NB4 (cell line): ENCODE measurements at regions not wholly inside any gene's neighbourhood (a gene's known extent, or its start where the extent isn't known, plus 50 kb on each side); places are given as distances from the start of the nearest gene placed in this dataset.

Experiments used
- DNase-seq: peaks from one replicate; pipeline ENCODE4 v3.0.0; 2010; ENCODE audit warnings: low read depth
- H3K4me3 ChIP-seq: one replicate; pipeline ENCODE4 v1.5.1; 2011; ENCODE audit warnings: mild to moderate bottlenecking, low read depth, low read length, moderate library complexity
- MYC ChIP-seq: IDR thresholded peaks from 2 replicates; pipeline ENCODE4 v1.6.1; 2011; ENCODE audit warnings: low read depth, low read length
- POLR2A ChIP-seq: IDR thresholded peaks from 2 replicates; pipeline ENCODE4 v1.6.1; 2011; ENCODE audit warnings: mild to moderate bottlenecking; ENCODE audit not compliant: insufficient read length; ENCODE audit errors: extremely low read depth
- TF ChIP-seq, protein P1 (sequence below): IDR thresholded peaks from one replicate; pipeline ENCODE4 v1.5.1; 2012; ENCODE audit warnings: low read depth, low read length
- TF ChIP-seq, protein P2 (sequence below): IDR thresholded peaks from 2 replicates; pipeline ENCODE4 v1.6.1; 2011; ENCODE audit warnings: low read depth, low read length

DNA sequence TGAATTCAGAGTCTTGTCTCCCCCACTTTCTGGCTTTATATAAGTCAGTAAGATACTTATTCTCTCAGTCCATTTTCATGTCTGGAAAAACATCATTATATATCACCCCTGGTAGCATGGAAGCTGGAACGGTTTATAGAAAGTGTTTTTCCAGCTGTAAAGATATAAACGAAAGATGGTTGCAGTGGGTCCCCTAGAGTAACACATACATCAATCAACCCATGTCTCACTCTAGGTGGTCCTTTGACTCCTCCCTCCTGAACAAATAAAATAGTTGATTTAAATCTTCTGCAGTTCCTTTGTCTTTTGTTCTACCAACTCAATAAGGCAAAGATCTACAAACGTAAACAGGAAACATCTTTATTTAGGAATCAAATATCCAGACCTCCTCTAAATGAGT is 1306.1 kb upstream of the TENM3 start:
- TF ChIP-seq, protein P1, sequence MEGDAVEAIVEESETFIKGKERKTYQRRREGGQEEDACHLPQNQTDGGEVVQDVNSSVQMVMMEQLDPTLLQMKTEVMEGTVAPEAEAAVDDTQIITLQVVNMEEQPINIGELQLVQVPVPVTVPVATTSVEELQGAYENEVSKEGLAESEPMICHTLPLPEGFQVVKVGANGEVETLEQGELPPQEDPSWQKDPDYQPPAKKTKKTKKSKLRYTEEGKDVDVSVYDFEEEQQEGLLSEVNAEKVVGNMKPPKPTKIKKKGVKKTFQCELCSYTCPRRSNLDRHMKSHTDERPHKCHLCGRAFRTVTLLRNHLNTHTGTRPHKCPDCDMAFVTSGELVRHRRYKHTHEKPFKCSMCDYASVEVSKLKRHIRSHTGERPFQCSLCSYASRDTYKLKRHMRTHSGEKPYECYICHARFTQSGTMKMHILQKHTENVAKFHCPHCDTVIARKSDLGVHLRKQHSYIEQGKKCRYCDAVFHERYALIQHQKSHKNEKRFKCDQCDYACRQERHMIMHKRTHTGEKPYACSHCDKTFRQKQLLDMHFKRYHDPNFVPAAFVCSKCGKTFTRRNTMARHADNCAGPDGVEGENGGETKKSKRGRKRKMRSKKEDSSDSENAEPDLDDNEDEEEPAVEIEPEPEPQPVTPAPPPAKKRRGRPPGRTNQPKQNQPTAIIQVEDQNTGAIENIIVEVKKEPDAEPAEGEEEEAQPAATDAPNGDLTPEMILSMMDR: no peak
- no peak for TF ChIP-seq MYC
- no peak for TF ChIP-seq POLR2A
- TF ChIP-seq, protein P2, sequence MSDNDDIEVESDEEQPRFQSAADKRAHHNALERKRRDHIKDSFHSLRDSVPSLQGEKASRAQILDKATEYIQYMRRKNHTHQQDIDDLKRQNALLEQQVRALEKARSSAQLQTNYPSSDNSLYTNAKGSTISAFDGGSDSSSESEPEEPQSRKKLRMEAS: no peak
- DNase-seq: no peak
- no peak overlapping the region for H3K4me3 ChIP-seq

DNA sequence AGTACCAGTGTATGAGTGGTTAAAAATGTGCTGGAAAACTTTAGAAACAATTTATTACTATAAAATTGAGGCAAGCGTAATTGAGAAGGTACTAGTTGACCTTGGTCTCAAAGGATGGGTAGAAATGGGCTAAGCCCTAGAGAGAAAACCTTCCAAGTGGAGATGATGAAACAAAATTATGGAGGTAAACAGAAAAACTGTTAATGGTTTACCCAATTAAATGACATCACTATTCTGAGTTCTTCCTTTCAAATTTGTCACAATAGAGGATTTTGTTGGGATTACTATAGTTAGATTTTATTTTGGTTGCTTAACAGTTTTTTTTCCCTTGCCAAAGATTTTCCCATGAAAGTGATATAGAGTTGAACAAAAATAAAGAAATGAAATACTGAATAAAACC is 1302.5 kb upstream of the TENM3 start:
- H3K4me3 ChIP-seq: no peak overlapping the region
- DNase-seq: no peak
- TF ChIP-seq, protein P2: no peak
- TF ChIP-seq, protein P1: no peak
- TF ChIP-seq POLR2A (no peak), MYC (no peak)

DNA sequence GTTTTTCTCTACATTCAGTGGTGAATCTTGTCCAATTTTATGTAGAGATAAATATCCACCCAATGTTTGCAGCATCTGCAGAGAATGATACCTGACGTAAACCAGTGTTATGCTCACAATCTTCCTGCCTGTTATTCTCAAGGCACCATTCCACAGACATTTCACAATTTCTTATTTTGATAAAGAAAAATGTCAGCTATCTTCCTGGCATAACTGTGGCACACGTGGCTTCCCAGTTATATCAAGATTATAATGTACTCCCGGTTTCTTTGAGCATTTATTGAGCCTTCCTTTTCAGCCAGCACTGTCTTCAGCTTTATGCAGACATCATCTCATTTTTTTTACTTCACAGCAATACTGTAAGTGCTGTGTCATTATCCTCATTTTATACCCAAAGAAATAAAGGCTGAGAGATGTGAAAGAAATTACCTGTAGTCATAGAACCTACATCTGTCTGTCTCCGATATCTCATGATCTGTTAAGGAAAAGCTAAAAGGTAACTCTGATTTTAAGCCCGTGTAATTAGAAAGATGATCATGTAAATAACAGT is 1300.8 kb upstream of the TENM3 start:
- H3K4me3 ChIP-seq: no peak overlapping the region
- no peak for DNase-seq

DNA sequence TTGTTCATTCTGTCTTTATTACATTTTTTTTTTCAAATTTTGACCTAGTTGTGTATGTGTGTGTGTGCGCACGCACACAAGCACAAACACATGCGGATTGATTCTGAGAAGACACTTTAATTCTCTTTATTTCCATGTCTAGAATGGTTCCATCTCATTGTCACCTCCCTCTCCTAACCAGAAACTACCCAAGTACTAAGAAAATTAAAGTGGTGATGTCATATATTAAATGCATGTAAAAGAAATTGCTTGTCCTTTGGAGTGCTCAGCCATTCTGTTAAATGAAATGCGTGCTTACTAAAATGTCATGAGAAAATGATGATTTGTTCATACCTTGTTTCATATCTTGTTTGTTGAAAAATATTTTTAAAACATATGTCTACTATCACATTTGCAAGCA is 1297.0 kb upstream of the TENM3 start:
- H3K4me3 ChIP-seq: no peak overlapping the region
- TF ChIP-seq MYC (no peak), POLR2A (no peak)
- TF ChIP-seq, protein P2: no peak
- TF ChIP-seq, protein P1: no peak
- DNase-seq: no peak

More for the DNA sequence above, 1300.8 kb upstream of the TENM3 start:
- TF ChIP-seq, protein P1: no peak
- TF ChIP-seq POLR2A: no peak
- TF ChIP-seq, protein P2: no peak
- TF ChIP-seq MYC: no peak

DNA sequence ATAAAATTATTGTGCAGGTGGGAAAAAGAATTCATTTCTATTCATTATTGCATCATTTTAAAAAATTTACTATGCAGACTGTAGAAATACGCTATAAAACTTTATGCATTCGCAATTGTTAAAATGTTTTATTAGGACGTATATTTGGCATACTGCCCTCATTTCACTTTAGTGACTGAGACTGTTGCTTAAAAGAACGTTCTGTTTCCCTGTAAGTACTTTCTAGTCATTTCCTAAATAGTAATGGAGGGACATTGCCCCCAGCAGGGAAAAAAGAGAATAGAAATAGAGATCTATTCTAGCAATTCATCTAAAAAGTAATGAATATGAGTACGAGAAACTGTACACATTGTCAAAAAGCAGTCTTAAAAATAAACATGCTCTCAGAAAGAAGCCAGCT is 1295.8 kb upstream of the TENM3 start:
- H3K4me3 ChIP-seq: no peak overlapping the region
- DNase-seq: peak; percentile 2
- TF ChIP-seq, protein P1: no peak
- TF ChIP-seq MYC: no peak
- no peak for TF ChIP-seq POLR2A
- TF ChIP-seq, protein P2: no peak
